ENCODE measurements at regions not wholly inside any gene's neighbourhood (a gene's known extent, or its start where the extent isn't known, plus 50 kb on each side); places are given as distances from the start of the nearest gene placed in this dataset.

DNA sequence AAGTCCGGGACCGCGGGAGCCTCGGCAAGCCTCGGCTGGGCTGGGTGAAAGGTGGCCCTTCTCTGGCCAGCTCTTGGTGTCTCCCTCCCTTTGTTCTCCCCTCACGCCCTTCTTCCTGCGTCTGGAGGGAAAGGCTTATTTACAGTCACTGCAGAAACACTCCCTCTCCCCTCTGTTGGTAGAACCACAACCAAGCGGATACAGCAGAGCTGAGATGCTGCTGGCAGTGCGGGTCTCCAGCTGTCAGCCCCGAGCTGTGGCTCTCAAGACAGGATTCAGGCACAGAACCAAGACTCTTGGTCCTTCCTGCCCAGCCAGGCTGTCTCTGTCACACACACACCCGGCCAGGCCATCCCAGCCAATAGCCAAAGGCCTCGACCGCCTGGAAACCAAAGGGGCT, 133.3 kb downstream of the ENGASE start:
- no peak for TF ChIP-seq CTCF (IDR thresholded peaks at IDR 0.05)
- TF ChIP-seq POLR2A (IDR thresholded peaks at IDR 0.05): no peak
- H3K9me3 ChIP-seq: no peaks in the 10 kb centered on the region
- no peak overlapping the region for H3K27ac ChIP-seq
- H3K4me1 ChIP-seq: no peaks in the 10 kb centered on the region
- H3K4me3 ChIP-seq: no peak overlapping the region
- H3K36me3 ChIP-seq: no peaks in the 10 kb centered on the region
- DNase-seq: no peak
- no peaks in the 10 kb centered on the region for H3K27me3 ChIP-seq

DNA sequence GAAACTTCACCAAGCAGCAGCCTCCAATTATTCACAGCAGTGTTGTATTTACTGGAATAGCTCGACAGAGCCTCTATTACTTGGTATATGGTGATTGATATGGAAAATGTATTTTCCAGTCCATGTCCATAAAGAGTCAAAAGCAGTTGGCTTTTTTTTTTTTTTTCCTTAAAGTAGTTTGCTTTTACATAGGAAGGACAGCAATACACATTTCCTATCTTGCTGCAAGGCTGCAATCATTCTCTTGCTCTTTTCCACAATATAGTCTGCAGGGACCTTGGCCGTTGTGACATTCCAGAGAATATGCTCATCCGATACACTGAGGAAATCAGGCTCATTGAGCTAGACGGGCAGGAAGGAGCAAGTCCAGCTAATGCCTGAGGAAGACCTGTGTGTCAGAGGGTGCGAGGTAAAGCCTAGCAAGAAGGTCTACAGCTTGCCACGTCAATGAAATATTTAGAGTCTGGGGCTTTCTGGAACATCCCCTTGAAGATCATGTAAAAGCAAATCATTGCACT, 131.1 kb downstream of the ENGASE start:
- Histone ChIP-seq H3K9me3 (no peaks in the 10 kb centered on the region), H3K27ac (no peak overlapping the region), H3K36me3 (no peaks in the 10 kb centered on the region), H3K4me1 (no peaks in the 10 kb centered on the region), H3K4me3 (no peak overlapping the region), H3K27me3 (no peaks in the 10 kb centered on the region)
- DNase-seq: no peak
- no peak for TF ChIP-seq POLR2A (IDR thresholded peaks at IDR 0.05)
- no peak for TF ChIP-seq CTCF (IDR thresholded peaks at IDR 0.05)

DNA sequence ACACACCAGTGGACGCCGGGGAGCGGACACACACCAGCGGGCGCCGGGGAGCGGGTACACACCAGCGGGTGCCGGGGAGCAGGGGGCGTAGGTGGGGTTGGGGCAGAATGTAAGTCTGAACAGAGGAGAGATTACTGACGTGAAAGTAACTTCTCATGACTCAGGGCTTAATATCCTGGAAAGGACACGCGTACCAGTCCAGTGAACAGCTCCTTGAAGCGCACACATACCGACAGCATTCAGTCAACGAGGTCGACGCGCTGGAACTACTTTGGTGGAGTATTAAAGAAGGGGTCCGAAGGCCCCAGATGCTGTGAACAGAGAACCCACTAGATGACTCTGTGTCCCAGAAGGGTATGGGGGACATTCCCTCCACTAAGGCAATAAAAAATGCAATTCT, 129.6 kb downstream of the ENGASE start:
- Histone ChIP-seq H3K36me3 (no peaks in the 10 kb centered on the region), H3K27ac (no peak overlapping the region), H3K4me3 (no peak overlapping the region), H3K9me3 (no peaks in the 10 kb centered on the region), H3K27me3 (no peaks in the 10 kb centered on the region), H3K4me1 (no peaks in the 10 kb centered on the region)
- DNase-seq: no peak
- TF ChIP-seq CTCF (IDR thresholded peaks at IDR 0.05) (no peak), POLR2A (IDR thresholded peaks at IDR 0.05) (no peak)

GRCh38 chr17:79203657-79204056, 129.0 kb downstream of the ENGASE start:
- H3K4me1 ChIP-seq: no peaks in the 10 kb centered on the region
- no peak overlapping the region for H3K27ac ChIP-seq
- H3K36me3 ChIP-seq: no peaks in the 10 kb centered on the region
- no peak for DNase-seq
- no peak overlapping the region for H3K4me3 ChIP-seq
- no peaks in the 10 kb centered on the region for H3K9me3 ChIP-seq
- TF ChIP-seq CTCF (IDR thresholded peaks at IDR 0.05) (no peak), POLR2A (IDR thresholded peaks at IDR 0.05) (no peak)
- no peaks in the 10 kb centered on the region for H3K27me3 ChIP-seq

DNA sequence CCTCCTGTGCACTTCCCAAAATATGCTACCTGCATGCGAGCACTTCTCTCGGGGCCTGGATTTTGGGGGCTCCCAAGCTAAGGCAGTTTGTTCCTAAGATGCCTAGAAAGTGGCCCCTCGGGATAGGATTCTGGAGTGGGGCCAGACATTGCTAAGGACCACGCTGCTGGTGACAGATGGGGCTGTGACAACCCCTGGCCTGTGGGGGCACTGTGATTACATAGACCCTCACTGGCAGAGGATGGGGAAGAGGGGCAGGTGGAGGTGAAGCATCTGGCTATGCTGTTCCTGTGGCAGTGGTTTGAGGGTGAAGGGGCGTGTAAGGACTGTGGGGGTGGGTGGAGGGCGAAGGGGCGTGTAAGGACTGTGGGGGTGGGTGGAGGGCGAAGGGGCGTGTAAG, 128.4 kb downstream of the ENGASE start:
- TF ChIP-seq POLR2A (IDR thresholded peaks at IDR 0.05) (no peak), CTCF (IDR thresholded peaks at IDR 0.05) (no peak)
- no peaks in the 10 kb centered on the region for H3K27me3 ChIP-seq
- no peak for DNase-seq

GRCh38 chr17:79202480-79202879, 127.9 kb downstream of the ENGASE start:
- TF ChIP-seq POLR2A (IDR thresholded peaks at IDR 0.05) (no peak), CTCF (IDR thresholded peaks at IDR 0.05) (no peak)
- no peaks in the 10 kb centered on the region for H3K9me3 ChIP-seq
- no peak overlapping the region for H3K4me3 ChIP-seq
- H3K27ac ChIP-seq: no peak overlapping the region
- no peaks in the 10 kb centered on the region for H3K27me3 ChIP-seq
- no peaks in the 10 kb centered on the region for H3K4me1 ChIP-seq
- DNase-seq: no peak
- no peaks in the 10 kb centered on the region for H3K36me3 ChIP-seq

More for the DNA sequence above, 128.4 kb downstream of the ENGASE start:
- no peaks in the 10 kb centered on the region for H3K36me3 ChIP-seq
- H3K4me3 ChIP-seq: no peak overlapping the region
- H3K4me1 ChIP-seq: no peaks in the 10 kb centered on the region
- no peak overlapping the region for H3K27ac ChIP-seq
- no peaks in the 10 kb centered on the region for H3K9me3 ChIP-seq
